H1 (cell line): ENCODE measurements at regions not wholly inside any gene's neighbourhood (a gene's known extent, or its start where the extent isn't known, plus 50 kb on each side); places are given as distances from the start of the nearest gene placed in this dataset.

Source experiments
- CTCF ChIA-PET: fragments of 300-600 bp; sonication (Branson Sonifier 250); formaldehyde crosslinking; loops from one replicate; lab custom pipeline; 2021; ENCODE audit not compliant: partially characterized antibody; lab: Charles Lee
- POLR2A ChIA-PET: fragments of 300-600 bp; sonication (Branson Sonifier 250); formaldehyde crosslinking; loops from one replicate; lab custom pipeline; 2021; ENCODE audit warnings: inconsistent platforms; ENCODE audit not compliant: partially characterized antibody; lab: Charles Lee
- DNase-seq, 2 experiments: peaks; one replicate each; pipeline versions ENCODE4 v3.0.0 to v3.0.0-alpha.2; 2010 to 2022; ENCODE audit warnings: low spot score in 2 of 2, low read depth in 1 of 2, mixed read lengths in 1 of 2
- FAIRE-seq: peaks from 2 replicates; lab custom pipeline; 2011; peaks lifted over from hg19 to GRCh38; lab: Jason Lieb, UNC
- H2AFZ ChIP-seq: 2 replicates; pipeline ENCODE4 v1.8.1; 2012; ENCODE audit warnings: low read length, inconsistent platforms
- H2AK5ac ChIP-seq: 2 replicates; pipeline ENCODE4 v1.6.1; 2013; ENCODE audit warnings: low read depth, low read length
- H2BK120ac ChIP-seq: replicated peaks from 2 replicates; pipeline ENCODE3; 2013; ENCODE audit warnings: low read depth, low read length, inconsistent platforms
- H2BK12ac ChIP-seq: 2 replicates; pipeline ENCODE4 v1.6.1; 2013; ENCODE audit warnings: low read depth, low read length
- H2BK15ac ChIP-seq: 2 replicates; pipeline ENCODE4 v1.6.1; 2013; ENCODE audit warnings: low read length
- H2BK20ac ChIP-seq: 2 replicates; pipeline ENCODE4 v1.6.1; 2013; ENCODE audit warnings: low read length
- H2BK5ac ChIP-seq: 2 replicates; pipeline ENCODE4 v1.6.1; 2013; ENCODE audit warnings: low read depth, low read length
- H3K14ac ChIP-seq: 2 replicates; pipeline ENCODE4 v1.6.1; 2013; ENCODE audit warnings: inconsistent platforms; ENCODE audit not compliant: insufficient read length
- H3K18ac ChIP-seq: 2 replicates; pipeline ENCODE4 v1.6.1; 2013; ENCODE audit warnings: low read length; ENCODE audit errors: extremely low read depth
- H3K23ac ChIP-seq: 2 replicates; pipeline ENCODE4 v1.6.1; 2013; ENCODE audit warnings: inconsistent platforms; ENCODE audit not compliant: insufficient read length
- H3K23me2 ChIP-seq: 2 replicates; pipeline ENCODE4 v1.6.1; 2013; ENCODE audit warnings: low read depth, low read length
- H3K27ac ChIP-seq: 2 replicates; pipeline ENCODE4 v1.6.1; 2011; ENCODE audit warnings: low read depth, low read length, inconsistent platforms
- H3K27me3 ChIP-seq, 4 experiments: replicated peaks in 1 of 4; 1 replicate in 1 of 4; 2 replicates in 3 of 4; pipeline versions ENCODE4 v1.6.1 to v1.8.1; 2011 to 2013; ENCODE audit warnings: low read length in 3 of 4, mild to moderate bottlenecking in 3 of 4, inconsistent platforms in 2 of 4, mixed read lengths in 2 of 4, moderate library complexity in 1 of 4; ENCODE audit not compliant: control insufficient read depth in 3 of 4, insufficient read depth in 3 of 4; ENCODE audit errors: extremely low read depth in 1 of 4
- H3K36me3 ChIP-seq, 4 experiments: 2 replicates each; pipeline versions ENCODE4 v1.6.1 to v1.8.1; 2011 to 2013; ENCODE audit warnings: mild to moderate bottlenecking in 4 of 4, low read length in 3 of 4, moderate library complexity in 2 of 4, control low read depth in 1 of 4, inconsistent platforms in 1 of 4; ENCODE audit not compliant: insufficient read depth in 4 of 4, control insufficient read depth in 2 of 4
- H3K4ac ChIP-seq: replicated peaks from 2 replicates; pipeline ENCODE3; 2013; ENCODE audit warnings: low read length, low read depth, mixed read lengths, inconsistent platforms; ENCODE audit not compliant: insufficient read length
- H3K4me1 ChIP-seq, 4 experiments: replicated peaks in 1 of 4; 1 replicate in 1 of 4; 2 replicates in 3 of 4; pipeline versions ENCODE4 v1.6.1 to v1.8.1; 2011 to 2013; ENCODE audit warnings: low read length in 3 of 4, inconsistent platforms in 2 of 4, mixed read lengths in 1 of 4; ENCODE audit not compliant: insufficient read depth in 4 of 4, control insufficient read depth in 3 of 4
- H3K4me2 ChIP-seq, 2 experiments: 2 replicates each; pipeline versions ENCODE4 v1.6.1 to v1.8.1; 2011 to 2013; ENCODE audit warnings: low read depth in 2 of 2, low read length in 2 of 2, control low read depth in 1 of 2, inconsistent platforms in 1 of 2, mild to moderate bottlenecking in 1 of 2; ENCODE audit not compliant: insufficient read depth in 1 of 2
- H3K4me3 ChIP-seq, 4 experiments: fragments of 200-600, 300-600 bp in 1 of 4; sonication (generic), shearing (Covaris generic), sonication (Bioruptor Twin) in 1 of 4; 2 replicates each; pipeline versions ENCODE4 v1.5.1 to v1.8.1; 2011 to 2016; ENCODE audit warnings: low read length in 4 of 4, low read depth in 3 of 4, control low read depth in 2 of 4, inconsistent platforms in 2 of 4, mild to moderate bottlenecking in 2 of 4, mixed read lengths in 1 of 4, moderate library complexity in 1 of 4; ENCODE audit not compliant: insufficient read depth in 2 of 4; ENCODE audit errors: extremely low read depth in 1 of 4
- H3K56ac ChIP-seq: replicated peaks from 2 replicates; pipeline ENCODE3; 2013; ENCODE audit warnings: low read depth, mild to moderate bottlenecking, mixed read lengths, low read length, inconsistent platforms; ENCODE audit not compliant: insufficient read length
- H3K79me1 ChIP-seq: 2 replicates; pipeline ENCODE4 v1.6.1; 2013; ENCODE audit warnings: low read depth, low read length, control low read depth
- H3K79me2 ChIP-seq, 2 experiments: 2 replicates each; pipeline versions ENCODE4 v1.6.1 to v1.8.1; 2012 to 2013; ENCODE audit warnings: low read length in 2 of 2, mild to moderate bottlenecking in 2 of 2, inconsistent platforms in 1 of 2; ENCODE audit not compliant: insufficient read depth in 2 of 2, control insufficient read depth in 1 of 2
- H3K9ac ChIP-seq, 4 experiments: replicated peaks in 1 of 4; 1 replicate in 1 of 4; 2 replicates in 3 of 4; pipeline versions ENCODE4 v1.6.1 to v1.8.1; 2011 to 2013; ENCODE audit warnings: low read depth in 3 of 4, low read length in 3 of 4, control low read depth in 2 of 4, mild to moderate bottlenecking in 2 of 4, moderate library complexity in 2 of 4, inconsistent platforms in 1 of 4; ENCODE audit errors: extremely low read depth in 1 of 4
- H3K9me3 ChIP-seq, 2 experiments: 2 replicates each; pipeline versions ENCODE4 v1.6.1 to v1.8.1; 2012 to 2013; ENCODE audit warnings: mild to moderate bottlenecking in 2 of 2, moderate library complexity in 2 of 2, control low read depth in 1 of 2, inconsistent platforms in 1 of 2, low read depth in 1 of 2, low read length in 1 of 2, mixed read lengths in 1 of 2; ENCODE audit not compliant: insufficient read depth in 2 of 2
- H4K20me1 ChIP-seq, 2 experiments: replicated peaks in 1 of 2; 2 replicates each; pipeline versions ENCODE3 to v1.8.1; 2011 to 2013; ENCODE audit warnings: inconsistent platforms in 2 of 2, low read length in 2 of 2, mild to moderate bottlenecking in 1 of 2; ENCODE audit not compliant: insufficient read depth in 2 of 2, control insufficient read depth in 1 of 2
- H4K5ac ChIP-seq: 2 replicates; pipeline ENCODE4 v1.6.1; 2013; ENCODE audit warnings: low read length, low read depth, mixed read lengths, inconsistent platforms; ENCODE audit not compliant: insufficient read length
- H4K8ac ChIP-seq: 2 replicates; pipeline ENCODE4 v1.8.0; 2013; ENCODE audit warnings: mild to moderate bottlenecking, moderate library complexity, low read length, inconsistent platforms; ENCODE audit not compliant: insufficient read depth; ENCODE audit errors: extremely low read depth
- H4K91ac ChIP-seq: replicated peaks from 2 replicates; pipeline ENCODE3; 2013; ENCODE audit warnings: low read length, mixed read lengths, inconsistent platforms; ENCODE audit not compliant: insufficient read length
- BACH1 ChIP-seq: IDR thresholded peaks from 2 replicates; pipeline ENCODE4 v1.6.1; 2012; ENCODE audit warnings: low read length, improper control_type of control experiment
- CBX5 ChIP-seq: fragments of 300-800, 300-1000 bp; sonication (generic); IDR thresholded peaks from 2 replicates; pipeline ENCODE4 v1.7.1; 2016; ENCODE audit warnings: antibody characterized with exemption, low read length, low read depth
- CREB1 ChIP-seq: IDR thresholded peaks from 2 replicates; pipeline ENCODE4 v1.6.1; 2012; ENCODE audit warnings: inconsistent platforms
- HDAC2 ChIP-seq, 2 experiments: fragments of 300-600 bp in 1 of 2; sonication (generic) in 1 of 2; IDR thresholded peaks; 2 replicates each; pipeline ENCODE4 v1.6.1; 2011 to 2012; ENCODE audit warnings: low read depth in 2 of 2, low read length in 2 of 2, mild to moderate bottlenecking in 2 of 2, moderate library complexity in 2 of 2, borderline replicate concordance in 1 of 2, inconsistent platforms in 1 of 2
- POU5F1 ChIP-seq: IDR thresholded peaks from 2 replicates; pipeline ENCODE4 v1.6.1; 2011; ENCODE audit warnings: low read depth, mild to moderate bottlenecking, low read length, moderate library complexity
- RNF2 ChIP-seq: fragments of 200-900, 300-1000 bp; sonication (generic); IDR thresholded peaks from 2 replicates; pipeline ENCODE4 v1.7.1; 2016; ENCODE audit warnings: borderline replicate concordance, low read depth, mild to moderate bottlenecking, antibody characterized with exemption, low read length; ENCODE audit not compliant: poor library complexity, severe bottlenecking; ENCODE audit errors: missing control alignments
- SIX5 ChIP-seq: IDR thresholded peaks from 2 replicates; pipeline ENCODE4 v1.6.1; 2011; ENCODE audit warnings: mild to moderate bottlenecking, low read depth, low read length
- SP2 ChIP-seq: IDR thresholded peaks from 2 replicates; pipeline ENCODE4 v1.6.1; 2012; ENCODE audit warnings: mild to moderate bottlenecking, low read length, inconsistent platforms
- SRF ChIP-seq: IDR thresholded peaks from 2 replicates; pipeline ENCODE4 v1.6.1; 2011; ENCODE audit warnings: mild to moderate bottlenecking, low read depth, low read length, moderate library complexity
- ZNF274 ChIP-seq: IDR thresholded peaks from 2 replicates; pipeline ENCODE4 v1.7.0; 2012; ENCODE audit warnings: low read length, borderline replicate concordance; ENCODE audit errors: extremely low read depth
- WGBS, 2 experiments: shearing (Covaris generic) in 1 of 2; methylation state at CpG; one replicate each; pipeline versions ENCODE4 v1.1.6 to v1.1.7; 2013 to 2015; ENCODE audit warnings: low lambda C conversion rate in 2 of 2, mixed read lengths in 2 of 2, inconsistent platforms in 1 of 2, low coverage in 1 of 2, missing lambda C conversion rate in 1 of 2; ENCODE audit not compliant: insufficient replicate concordance in 2 of 2, insufficient coverage in 1 of 2, insufficient read length in 1 of 2; ENCODE audit errors: extremely low coverage in 1 of 2, missing lambda C conversion rate in 1 of 2; 5-methylcytosine and 5-hydroxymethylcytosine counted together
- TF ChIP-seq, protein P1 (sequence below): IDR thresholded peaks from 2 replicates; pipeline ENCODE4 v1.6.1; 2012; ENCODE audit warnings: inconsistent platforms

- no peak overlapping the region for H2AK5ac ChIP-seq
- 4% methylated on average over 1 of the region's 1 CpG; no CpG with 5 or more reads in 1 of the 2 experiments for WGBS, 2 experiments
Measured at GRCh38 chr15:96924570-96924969, 594.1 kb downstream of the NR2F2 start.

More at GRCh38 chr15:96924570-96924969, 594.1 kb downstream of the NR2F2 start:
- Histone ChIP-seq H3K79me1 (no peaks in the 10 kb centered on the region), H3K36me3 (no peaks in the 10 kb centered on the region), H3K23ac (no peak overlapping the region), H3K4me1 (no peaks in the 10 kb centered on the region), H3K23me2 (no peaks in the 10 kb centered on the region), H2BK120ac (no peak overlapping the region), H4K20me1 (no peaks in the 10 kb centered on the region), H3K9me3 (no peaks in the 10 kb centered on the region), H3K4me2 (no peak overlapping the region), H2AFZ (no peak overlapping the region), H3K18ac (no peak overlapping the region), H3K79me2 (no peaks in the 10 kb centered on the region), H4K8ac (no peak overlapping the region), H3K9ac (no peak overlapping the region), H3K4me3 (no peak overlapping the region), H2BK5ac (no peak overlapping the region), H4K91ac (no peak overlapping the region), H4K5ac (no peak overlapping the region), H3K4ac (no peak overlapping the region), H3K27ac (no peak overlapping the region), H2BK15ac (no peak overlapping the region), H2BK20ac (no peak overlapping the region), H2BK12ac (no peak overlapping the region), H3K14ac (no peak overlapping the region), H3K56ac (no peak overlapping the region), H3K27me3 (no peaks in the 10 kb centered on the region)
- CTCF ChIA-PET = no interaction called here
- FAIRE-seq (no peak), DNase-seq (no peak)
- TF ChIP-seq BACH1 (no peak), CREB1 (no peak), SIX5 (no peak), ZNF274 (no peak), RNF2 (no peak), SP2 (no peak), POU5F1 (no peak), SRF (no peak), HDAC2 (IDR thresholded peaks at IDR 0.05; ENCODE audit: borderline replicate concordance in 1 of 2, low read depth in 2 of 2, low read length in 2 of 2) (no peak), CBX5 (no peak)
- TF ChIP-seq, protein P1, sequence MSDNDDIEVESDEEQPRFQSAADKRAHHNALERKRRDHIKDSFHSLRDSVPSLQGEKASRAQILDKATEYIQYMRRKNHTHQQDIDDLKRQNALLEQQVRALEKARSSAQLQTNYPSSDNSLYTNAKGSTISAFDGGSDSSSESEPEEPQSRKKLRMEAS = no peak
- POLR2A ChIA-PET = no interaction called here
